ENCODE measurements at regions not wholly inside any gene's neighbourhood (a gene's known extent, or its start where the extent isn't known, plus 50 kb on each side); places are given as distances from the start of the nearest gene placed in this dataset.

- TF ChIP-seq CTCF (IDR thresholded peaks at IDR 0.05; ENCODE audit: borderline replicate concordance, extremely low read depth, low read length, poor library complexity, severe bottlenecking) (no peak), EZH2 (IDR thresholded peaks at IDR 0.05; ENCODE audit: borderline replicate concordance, low read depth, low read length, severe bottlenecking) (no peak)
Observed at GRCh38 chr12:66999141-66999540, 270.0 kb upstream of the CAND1 start.
